ENCODE measurements at regions not wholly inside any gene's neighbourhood (a gene's known extent, or its start where the extent isn't known, plus 50 kb on each side); places are given as distances from the start of the nearest gene placed in this dataset.

- TF ChIP-seq, protein P1, sequence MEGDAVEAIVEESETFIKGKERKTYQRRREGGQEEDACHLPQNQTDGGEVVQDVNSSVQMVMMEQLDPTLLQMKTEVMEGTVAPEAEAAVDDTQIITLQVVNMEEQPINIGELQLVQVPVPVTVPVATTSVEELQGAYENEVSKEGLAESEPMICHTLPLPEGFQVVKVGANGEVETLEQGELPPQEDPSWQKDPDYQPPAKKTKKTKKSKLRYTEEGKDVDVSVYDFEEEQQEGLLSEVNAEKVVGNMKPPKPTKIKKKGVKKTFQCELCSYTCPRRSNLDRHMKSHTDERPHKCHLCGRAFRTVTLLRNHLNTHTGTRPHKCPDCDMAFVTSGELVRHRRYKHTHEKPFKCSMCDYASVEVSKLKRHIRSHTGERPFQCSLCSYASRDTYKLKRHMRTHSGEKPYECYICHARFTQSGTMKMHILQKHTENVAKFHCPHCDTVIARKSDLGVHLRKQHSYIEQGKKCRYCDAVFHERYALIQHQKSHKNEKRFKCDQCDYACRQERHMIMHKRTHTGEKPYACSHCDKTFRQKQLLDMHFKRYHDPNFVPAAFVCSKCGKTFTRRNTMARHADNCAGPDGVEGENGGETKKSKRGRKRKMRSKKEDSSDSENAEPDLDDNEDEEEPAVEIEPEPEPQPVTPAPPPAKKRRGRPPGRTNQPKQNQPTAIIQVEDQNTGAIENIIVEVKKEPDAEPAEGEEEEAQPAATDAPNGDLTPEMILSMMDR (conservative IDR thresholded peaks at IDR 0.05; ENCODE audit: low read length), result no peak
- TF ChIP-seq EZH2phosphoT487 (IDR thresholded peaks at IDR 0.05; ENCODE audit: borderline replicate concordance), result no peak
Observed at GRCh38 chr4:31338000-31338399, 617.8 kb downstream of the PCDH7 start.

Data from Loucy (cell line).